ENCODE measurements at regions not wholly inside any gene's neighbourhood (a gene's known extent, or its start where the extent isn't known, plus 50 kb on each side); places are given as distances from the start of the nearest gene placed in this dataset.
A peak's percentile ranks its signal among the peaks of the same experiment; 100 is the strongest.
"Not testable (repeated sequence)": the region's sequence is repeated elsewhere in the genome, so short reads cannot be mapped to it uniquely, and the experiment has no call there.

DNA sequence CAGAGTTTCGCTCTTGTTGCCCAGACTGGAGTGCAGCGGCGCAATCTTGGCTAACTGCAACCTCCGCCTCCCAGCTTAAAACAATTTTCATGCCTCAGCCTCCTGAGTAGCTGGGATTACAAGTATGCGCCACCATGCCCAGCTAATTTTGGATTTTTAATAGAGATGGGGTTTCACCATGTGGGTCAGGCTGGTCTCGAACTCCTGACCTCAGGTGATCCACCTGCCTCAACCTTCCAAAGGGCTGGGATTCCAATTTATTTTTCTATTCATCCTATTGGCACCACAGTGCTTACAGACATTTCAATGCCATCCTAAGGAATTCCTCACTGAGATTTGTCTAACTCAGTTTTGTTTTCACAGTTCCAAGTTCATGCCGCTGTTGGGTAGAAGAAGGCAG lies 98.3 kb upstream of the EGLN3 start (continued):
- TF ChIP-seq LCORL (IDR thresholded peaks at IDR 0.05) = not testable (repeated sequence)
- TF ChIP-seq LCORL (CRISPR knock-in tag; IDR thresholded peaks at IDR 0.05) = 0 out of 2 replicates have a peak, but pooled peaks have one; percentile 9
- TF ChIP-seq, protein P1, sequence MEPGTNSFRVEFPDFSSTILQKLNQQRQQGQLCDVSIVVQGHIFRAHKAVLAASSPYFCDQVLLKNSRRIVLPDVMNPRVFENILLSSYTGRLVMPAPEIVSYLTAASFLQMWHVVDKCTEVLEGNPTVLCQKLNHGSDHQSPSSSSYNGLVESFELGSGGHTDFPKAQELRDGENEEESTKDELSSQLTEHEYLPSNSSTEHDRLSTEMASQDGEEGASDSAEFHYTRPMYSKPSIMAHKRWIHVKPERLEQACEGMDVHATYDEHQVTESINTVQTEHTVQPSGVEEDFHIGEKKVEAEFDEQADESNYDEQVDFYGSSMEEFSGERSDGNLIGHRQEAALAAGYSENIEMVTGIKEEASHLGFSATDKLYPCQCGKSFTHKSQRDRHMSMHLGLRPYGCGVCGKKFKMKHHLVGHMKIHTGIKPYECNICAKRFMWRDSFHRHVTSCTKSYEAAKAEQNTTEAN (CRISPR knock-in tag; conservative IDR thresholded peaks at IDR 0.05) = 0 out of 2 replicates have a peak, but pooled peaks have one; percentile 4
- TF ChIP-seq, protein P2, sequence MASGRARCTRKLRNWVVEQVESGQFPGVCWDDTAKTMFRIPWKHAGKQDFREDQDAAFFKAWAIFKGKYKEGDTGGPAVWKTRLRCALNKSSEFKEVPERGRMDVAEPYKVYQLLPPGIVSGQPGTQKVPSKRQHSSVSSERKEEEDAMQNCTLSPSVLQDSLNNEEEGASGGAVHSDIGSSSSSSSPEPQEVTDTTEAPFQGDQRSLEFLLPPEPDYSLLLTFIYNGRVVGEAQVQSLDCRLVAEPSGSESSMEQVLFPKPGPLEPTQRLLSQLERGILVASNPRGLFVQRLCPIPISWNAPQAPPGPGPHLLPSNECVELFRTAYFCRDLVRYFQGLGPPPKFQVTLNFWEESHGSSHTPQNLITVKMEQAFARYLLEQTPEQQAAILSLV (CRISPR knock-in tag; IDR thresholded peaks at IDR 0.05; ENCODE audit: borderline replicate concordance) = 0 out of 2 replicates have a peak, but pooled peaks have one; percentile 18
- 0 out of 2 replicates have a peak, but pooled peaks have one; percentile 16 for TF ChIP-seq ZNF335 (CRISPR knock-in tag; IDR thresholded peaks at IDR 0.05)
- TF ChIP-seq ZNF501 (CRISPR knock-in tag; IDR thresholded peaks at IDR 0.05) = peak; percentile 11; the same call in 1 of the 2 replicates
- 0 out of 2 replicates have a peak, but pooled peaks have one; percentile 3 for TF ChIP-seq ZNF292 (CRISPR knock-in tag; IDR thresholded peaks at IDR 0.05; ENCODE audit: borderline replicate concordance, low read depth)
- TF ChIP-seq, protein P3, sequence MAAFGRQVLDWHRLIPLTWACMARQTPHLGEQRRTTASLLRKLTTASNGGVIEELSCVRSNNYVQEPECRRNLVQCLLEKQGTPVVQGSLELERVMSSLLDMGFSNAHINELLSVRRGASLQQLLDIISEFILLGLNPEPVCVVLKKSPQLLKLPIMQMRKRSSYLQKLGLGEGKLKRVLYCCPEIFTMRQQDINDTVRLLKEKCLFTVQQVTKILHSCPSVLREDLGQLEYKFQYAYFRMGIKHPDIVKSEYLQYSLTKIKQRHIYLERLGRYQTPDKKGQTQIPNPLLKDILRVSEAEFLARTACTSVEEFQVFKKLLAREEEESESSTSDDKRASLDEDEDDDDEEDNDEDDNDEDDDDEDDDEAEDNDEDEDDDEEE (CRISPR knock-in tag; IDR thresholded peaks at IDR 0.05) = 0 out of 2 replicates have a peak, but pooled peaks have one; percentile 54

DNA sequence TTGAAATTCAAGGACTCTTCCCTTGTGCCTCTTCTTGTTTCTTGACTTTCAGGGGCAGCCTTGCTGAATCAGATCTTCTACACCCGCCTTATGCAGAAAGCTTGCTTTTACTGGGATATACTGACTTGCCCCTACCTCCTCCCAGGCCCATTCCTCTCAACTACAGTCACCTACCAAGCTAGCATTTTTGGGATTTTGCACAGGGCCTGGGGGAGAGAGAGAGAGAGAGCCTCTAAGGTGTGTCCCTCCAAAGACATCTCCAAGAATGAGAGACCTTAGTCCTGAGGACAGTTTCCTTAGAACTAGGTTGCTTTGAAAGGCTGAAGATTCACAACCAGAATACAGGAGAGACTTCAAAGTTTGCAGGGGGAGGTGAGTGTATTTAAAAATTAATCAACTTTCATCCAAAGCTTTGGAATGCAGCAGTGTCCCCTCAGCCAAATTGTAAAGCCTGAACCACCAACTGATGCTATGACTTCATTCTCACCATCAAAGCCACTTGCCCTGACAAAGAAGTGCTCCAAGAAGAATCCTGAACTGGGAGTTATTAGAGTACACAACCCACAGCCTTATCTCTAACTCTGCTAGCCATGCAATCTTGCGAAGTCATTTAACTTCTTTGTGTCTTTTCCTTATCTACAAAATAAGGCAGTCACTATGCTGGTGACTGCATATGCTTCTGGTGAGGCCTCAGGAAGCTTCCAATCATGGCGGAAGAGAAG lies 96.1 kb upstream of the EGLN3 start:
- no peak for FAIRE-seq
- no peak overlapping the region for H3K4me2 ChIP-seq (ENCODE audit: low read depth, low read length)

More for the DNA sequence above, 96.1 kb upstream of the EGLN3 start:
- ChIA-PET POLR2A (no interaction called here), CTCF (ENCODE audit: low intra/inter-chr PET ratio, low total read pairs) (no interaction called here)
- no peak overlapping the region for H3K9ac ChIP-seq (ENCODE audit: insufficient read depth, low read depth, low read length)
- H3K4me3 ChIP-seq (replicated peaks in 1 of 3; ENCODE audit: insufficient read depth in 1 of 3, low read depth in 2 of 3, low read length in 3 of 3) = no peak overlapping the region
- in situ Hi-C loops (cut with HindIII; ENCODE audit: extremely low pct_ligation_motif_present, low pct_unique_long_range_greater_than_20kb) = loop anchor here (25.0 kb wide), 1 partner anchor 415 kb away; the partner anchor contains the start of gene SPTSSA
- H3K27me3 ChIP-seq (ENCODE audit: control insufficient read depth in 1 of 2, insufficient read depth in 2 of 2, low read length in 2 of 2) = no peaks in the 10 kb centered on the region
- no peak overlapping the region for H3K27ac ChIP-seq (ENCODE audit: extremely low read length, insufficient read depth, low read length)
- H4K20me1 ChIP-seq (ENCODE audit: insufficient read depth, low read length) = no peaks in the 10 kb centered on the region
- no TSS peak for BruUV-seq (replicated peaks)
- no peaks in the 10 kb centered on the region for H3K79me2 ChIP-seq (ENCODE audit: insufficient read depth, low read length)
- intact Hi-C loops (cut with micrococcal nuclease; ENCODE audit: unreplicated experiment) = no loop called here
- H3K4me1 ChIP-seq (ENCODE audit: insufficient read depth, low read length) = peaks cover 80% of the 10 kb centered on the region
- TF ChIP-seq CREB1 (IDR thresholded peaks at IDR 0.05) (no peak), CREB1 (CRISPR knock-in tag; IDR thresholded peaks at IDR 0.05) (no peak), NKX3-1 (CRISPR knock-in tag; IDR thresholded peaks at IDR 0.05) (no peak), ZNF33A (CRISPR knock-in tag; IDR thresholded peaks at IDR 0.05; ENCODE audit: borderline replicate concordance) (peak; percentile 25; the same call in 1 of the 2 replicates), PTBP1 (IDR thresholded peaks at IDR 0.05; ENCODE audit: low read depth, low read length, poor library complexity, severe bottlenecking) (no peak), XRCC5 (optimal IDR thresholded peaks at IDR 0.05; ENCODE audit: low read length) (no peak), MED1 (CRISPR knock-in tag; IDR thresholded peaks at IDR 0.05) (no peak), ZNF772 (CRISPR knock-in tag; IDR thresholded peaks at IDR 0.05) (0 out of 2 replicates have a peak, but pooled peaks have one; percentile 38), TCF12 (IDR thresholded peaks at IDR 0.05) (no peak), TCF12 (CRISPR knock-in tag; IDR thresholded peaks at IDR 0.05) (0 out of 2 replicates have a peak, but pooled peaks have one; percentile 17), ATF7-NPFF (CRISPR knock-in tag; IDR thresholded peaks at IDR 0.05; ENCODE audit: low read depth) (no peak), U2AF2 (IDR thresholded peaks at IDR 0.05; ENCODE audit: low read depth, low read length) (no peak)
- TF ChIP-seq, protein P4, sequence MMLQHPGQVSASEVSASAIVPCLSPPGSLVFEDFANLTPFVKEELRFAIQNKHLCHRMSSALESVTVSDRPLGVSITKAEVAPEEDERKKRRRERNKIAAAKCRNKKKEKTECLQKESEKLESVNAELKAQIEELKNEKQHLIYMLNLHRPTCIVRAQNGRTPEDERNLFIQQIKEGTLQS (CRISPR knock-in tag; IDR thresholded peaks at IDR 0.05) = no peak
- ATAC-seq (no peak), DNase-seq (ENCODE audit: low spot score) (no peak)
- no peaks in the 10 kb centered on the region for H3K9me3 ChIP-seq (ENCODE audit: low read length)
- no peaks in the 10 kb centered on the region for H3K36me3 ChIP-seq (replicated peaks in 1 of 2; ENCODE audit: control insufficient read depth in 1 of 2, insufficient read depth in 2 of 2, low read length in 2 of 2)
- WGBS (ENCODE audit: low lambda C conversion rate) = 100% methylated on average over 3 of the region's 3 CpGs
- no peak overlapping the region for H2AFZ ChIP-seq (ENCODE audit: low read length)

Measured in HepG2 (cell line).